ENCODE measurements at regions not wholly inside any gene's neighbourhood (a gene's known extent, or its start where the extent isn't known, plus 50 kb on each side); places are given as distances from the start of the nearest gene placed in this dataset.

GRCh38 chr2:220188031-220188430, 560.6 kb downstream of the SLC4A3 start:
- H3K36me3 ChIP-seq (ENCODE audit: control insufficient read depth, insufficient read depth, low read length), result no peaks in the 10 kb centered on the region
- H3K4me3 ChIP-seq (ENCODE audit: low read depth, low read length), result no peak overlapping the region
- H3K27me3 ChIP-seq (ENCODE audit: control insufficient read depth, insufficient read depth, low read length), result no peaks in the 10 kb centered on the region
- no peaks in the 10 kb centered on the region for H3K4me1 ChIP-seq (ENCODE audit: control insufficient read depth, insufficient read depth, low read length)
- H3K9me3 ChIP-seq (ENCODE audit: control insufficient read depth, insufficient read depth, low read length), result peaks cover 6% of the 10 kb centered on the region; the same call in 1 of the 2 replicates
- no peak overlapping the region for H3K9ac ChIP-seq (ENCODE audit: low read depth, low read length)
- H3K27ac ChIP-seq (ENCODE audit: low read depth, low read length), result no peak overlapping the region

GRCh38 chr2:220191031-220191430, 563.6 kb downstream of the SLC4A3 start:
- no peaks in the 10 kb centered on the region for H3K4me1 ChIP-seq (ENCODE audit: control insufficient read depth, insufficient read depth, low read length)
- H3K9ac ChIP-seq (ENCODE audit: low read depth, low read length), result no peak overlapping the region
- no peak overlapping the region for H3K4me3 ChIP-seq (ENCODE audit: low read depth, low read length)
- H3K27me3 ChIP-seq (ENCODE audit: control insufficient read depth, insufficient read depth, low read length), result no peaks in the 10 kb centered on the region
- H3K9me3 ChIP-seq (ENCODE audit: control insufficient read depth, insufficient read depth, low read length), result peaks cover 6% of the 10 kb centered on the region; the same call in 1 of the 2 replicates
- H3K36me3 ChIP-seq (ENCODE audit: control insufficient read depth, insufficient read depth, low read length), result no peaks in the 10 kb centered on the region
- no peak overlapping the region for H3K27ac ChIP-seq (ENCODE audit: low read depth, low read length)

- Histone ChIP-seq H3K9me3 (ENCODE audit: control insufficient read depth, insufficient read depth, low read length) (peaks cover 6% of the 10 kb centered on the region; the same call in 1 of the 2 replicates), H3K27me3 (ENCODE audit: control insufficient read depth, insufficient read depth, low read length) (no peaks in the 10 kb centered on the region), H3K4me1 (ENCODE audit: control insufficient read depth, insufficient read depth, low read length) (no peaks in the 10 kb centered on the region), H3K36me3 (ENCODE audit: control insufficient read depth, insufficient read depth, low read length) (no peaks in the 10 kb centered on the region), H3K9ac (ENCODE audit: low read depth, low read length) (no peak overlapping the region), H3K4me3 (ENCODE audit: low read depth, low read length) (no peak overlapping the region), H3K27ac (ENCODE audit: low read depth, low read length) (no peak overlapping the region)
These were observed 564.3 kb downstream of the SLC4A3 start for GRCh38 chr2:220191737-220192136.

GRCh38 chr2:220192994-220193753, 565.7 kb downstream of the SLC4A3 start:
- no peaks in the 10 kb centered on the region for H3K36me3 ChIP-seq (ENCODE audit: control insufficient read depth, insufficient read depth, low read length)
- no peak overlapping the region for H3K9ac ChIP-seq (ENCODE audit: low read depth, low read length)
- no peak overlapping the region for H3K27ac ChIP-seq (ENCODE audit: low read depth, low read length)
- H3K9me3 ChIP-seq (ENCODE audit: control insufficient read depth, insufficient read depth, low read length), result peaks cover 6% of the 10 kb centered on the region; the same call in 1 of the 2 replicates
- H3K4me3 ChIP-seq (ENCODE audit: low read depth, low read length), result no peak overlapping the region
- no peaks in the 10 kb centered on the region for H3K27me3 ChIP-seq (ENCODE audit: control insufficient read depth, insufficient read depth, low read length)
- no peaks in the 10 kb centered on the region for H3K4me1 ChIP-seq (ENCODE audit: control insufficient read depth, insufficient read depth, low read length)

GRCh38 chr2:220194630-220195584, 567.5 kb downstream of the SLC4A3 start:
- peaks cover 6% of the 10 kb centered on the region; the same call in 1 of the 2 replicates for H3K9me3 ChIP-seq (ENCODE audit: control insufficient read depth, insufficient read depth, low read length)
- H3K4me3 ChIP-seq (ENCODE audit: low read depth, low read length), result no peak overlapping the region
- H3K27ac ChIP-seq (ENCODE audit: low read depth, low read length), result no peak overlapping the region
- H3K9ac ChIP-seq (ENCODE audit: low read depth, low read length), result no peak overlapping the region
- H3K36me3 ChIP-seq (ENCODE audit: control insufficient read depth, insufficient read depth, low read length), result no peaks in the 10 kb centered on the region
- no peaks in the 10 kb centered on the region for H3K4me1 ChIP-seq (ENCODE audit: control insufficient read depth, insufficient read depth, low read length)
- no peaks in the 10 kb centered on the region for H3K27me3 ChIP-seq (ENCODE audit: control insufficient read depth, insufficient read depth, low read length)

GRCh38 chr2:220198896-220199295, 571.5 kb downstream of the SLC4A3 start:
- no peak overlapping the region for H3K27ac ChIP-seq (ENCODE audit: low read depth, low read length)
- no peaks in the 10 kb centered on the region for H3K36me3 ChIP-seq (ENCODE audit: control insufficient read depth, insufficient read depth, low read length)
- H3K4me1 ChIP-seq (ENCODE audit: control insufficient read depth, insufficient read depth, low read length), result no peaks in the 10 kb centered on the region
- H3K9me3 ChIP-seq (ENCODE audit: control insufficient read depth, insufficient read depth, low read length), result peaks cover 3% of the 10 kb centered on the region; the same call in 1 of the 2 replicates
- H3K4me3 ChIP-seq (ENCODE audit: low read depth, low read length), result no peak overlapping the region
- H3K9ac ChIP-seq (ENCODE audit: low read depth, low read length), result no peak overlapping the region
- H3K27me3 ChIP-seq (ENCODE audit: control insufficient read depth, insufficient read depth, low read length), result no peaks in the 10 kb centered on the region

GRCh38 chr2:220202066-220202465, 574.6 kb downstream of the SLC4A3 start:
- Histone ChIP-seq H3K9ac (ENCODE audit: low read depth, low read length) (no peak overlapping the region), H3K27ac (ENCODE audit: low read depth, low read length) (no peak overlapping the region), H3K27me3 (ENCODE audit: control insufficient read depth, insufficient read depth, low read length) (no peaks in the 10 kb centered on the region), H3K4me1 (ENCODE audit: control insufficient read depth, insufficient read depth, low read length) (no peaks in the 10 kb centered on the region), H3K4me3 (ENCODE audit: low read depth, low read length) (no peak overlapping the region), H3K9me3 (ENCODE audit: control insufficient read depth, insufficient read depth, low read length) (peaks cover 3% of the 10 kb centered on the region; the same call in 1 of the 2 replicates), H3K36me3 (ENCODE audit: control insufficient read depth, insufficient read depth, low read length) (no peaks in the 10 kb centered on the region)

- Histone ChIP-seq H3K4me1 (ENCODE audit: control insufficient read depth, insufficient read depth, low read length) (peaks cover 8% of the 10 kb centered on the region), H3K27ac (ENCODE audit: low read depth, low read length) (no peak overlapping the region), H3K36me3 (ENCODE audit: control insufficient read depth, insufficient read depth, low read length) (no peaks in the 10 kb centered on the region), H3K27me3 (ENCODE audit: control insufficient read depth, insufficient read depth, low read length) (no peaks in the 10 kb centered on the region), H3K4me3 (ENCODE audit: low read depth, low read length) (no peak overlapping the region), H3K9me3 (ENCODE audit: control insufficient read depth, insufficient read depth, low read length) (no peaks in the 10 kb centered on the region), H3K9ac (ENCODE audit: low read depth, low read length) (no peak overlapping the region)
These were observed 581.7 kb downstream of the SLC4A3 start for GRCh38 chr2:220209093-220209492.

GRCh38 chr2:220209751-220210150, 582.3 kb downstream of the SLC4A3 start:
- Histone ChIP-seq H3K4me3 (ENCODE audit: low read depth, low read length) (no peak overlapping the region), H3K4me1 (ENCODE audit: control insufficient read depth, insufficient read depth, low read length) (peaks cover 8% of the 10 kb centered on the region), H3K27ac (ENCODE audit: low read depth, low read length) (no peak overlapping the region), H3K36me3 (ENCODE audit: control insufficient read depth, insufficient read depth, low read length) (no peaks in the 10 kb centered on the region), H3K9ac (ENCODE audit: low read depth, low read length) (no peak overlapping the region), H3K27me3 (ENCODE audit: control insufficient read depth, insufficient read depth, low read length) (no peaks in the 10 kb centered on the region), H3K9me3 (ENCODE audit: control insufficient read depth, insufficient read depth, low read length) (no peaks in the 10 kb centered on the region)

GRCh38 chr2:220212296-220213080, 585.1 kb downstream of the SLC4A3 start:
- peaks cover 8% of the 10 kb centered on the region for H3K4me1 ChIP-seq (ENCODE audit: control insufficient read depth, insufficient read depth, low read length)
- H3K4me3 ChIP-seq (ENCODE audit: low read depth, low read length), result no peak overlapping the region

More at GRCh38 chr2:220212296-220213080, 585.1 kb downstream of the SLC4A3 start:
- Histone ChIP-seq H3K36me3 (ENCODE audit: control insufficient read depth, insufficient read depth, low read length) (no peaks in the 10 kb centered on the region), H3K27ac (ENCODE audit: low read depth, low read length) (no peak overlapping the region), H3K27me3 (ENCODE audit: control insufficient read depth, insufficient read depth, low read length) (no peaks in the 10 kb centered on the region), H3K9me3 (ENCODE audit: control insufficient read depth, insufficient read depth, low read length) (no peaks in the 10 kb centered on the region), H3K9ac (ENCODE audit: low read depth, low read length) (no peak overlapping the region)

All from HUES48 (cell line).